ENCODE measurements at regions not wholly inside any gene's neighbourhood (a gene's known extent, or its start where the extent isn't known, plus 50 kb on each side); places are given as distances from the start of the nearest gene placed in this dataset.

GRCh38 chr15:39456159-39456558 is 124.7 kb upstream of the THBS1 start:
- Mint-ChIP-seq H3K9me3 (no peaks in the 10 kb centered on the region), H3K36me3 (ENCODE audit: insufficient read depth) (no peaks in the 10 kb centered on the region), H3K4me3 (no peak overlapping the region), H3K4me1 (ENCODE audit: low read depth in 2 of 2) (no peaks in the 10 kb centered on the region), H3K27me3 (peaks cover 9 to 19% of the 10 kb centered on the region in 2 donors), H3K27ac (no peak overlapping the region)
- no peak for ATAC-seq (replicated peaks)
- DNase-seq, result no peak

- ATAC-seq (replicated peaks) (no peak), DNase-seq (no peak)
- Mint-ChIP-seq H3K4me1 (ENCODE audit: low read depth in 2 of 2) (no peaks in the 10 kb centered on the region), H3K27ac (no peak overlapping the region), H3K9me3 (no peaks in the 10 kb centered on the region), H3K27me3 (peaks cover 9 to 15% of the 10 kb centered on the region in 2 donors), H3K36me3 (ENCODE audit: insufficient read depth) (no peaks in the 10 kb centered on the region), H3K4me3 (no peak overlapping the region)
Measured at GRCh38 chr15:39456582-39457330, 124.1 kb upstream of the THBS1 start.

GRCh38 chr15:39458131-39458530 is 122.7 kb upstream of the THBS1 start:
- DNase-seq (no peak), ATAC-seq (replicated peaks) (no peak)
- no peaks in the 10 kb centered on the region for H3K36me3 Mint-ChIP-seq (ENCODE audit: insufficient read depth)
- H3K4me3 Mint-ChIP-seq, result no peak overlapping the region
- no peaks in the 10 kb centered on the region for H3K4me1 Mint-ChIP-seq (ENCODE audit: low read depth in 2 of 2)
- H3K27me3 Mint-ChIP-seq, result peaks cover 13 to 15% of the 10 kb centered on the region in 2 donors
- H3K9me3 Mint-ChIP-seq, result no peaks in the 10 kb centered on the region
- H3K27ac Mint-ChIP-seq, result no peak overlapping the region

- Mint-ChIP-seq H3K27me3 (peaks cover 15 to 19% of the 10 kb centered on the region in 2 donors), H3K4me3 (no peak overlapping the region), H3K4me1 (ENCODE audit: low read depth in 2 of 2) (no peaks in the 10 kb centered on the region), H3K9me3 (no peaks in the 10 kb centered on the region), H3K27ac (no peak overlapping the region), H3K36me3 (ENCODE audit: insufficient read depth) (no peaks in the 10 kb centered on the region)
- no peak for ATAC-seq (replicated peaks)
- DNase-seq, result no peak
Measured at GRCh38 chr15:39459548-39459947, 121.3 kb upstream of the THBS1 start.

DNA sequence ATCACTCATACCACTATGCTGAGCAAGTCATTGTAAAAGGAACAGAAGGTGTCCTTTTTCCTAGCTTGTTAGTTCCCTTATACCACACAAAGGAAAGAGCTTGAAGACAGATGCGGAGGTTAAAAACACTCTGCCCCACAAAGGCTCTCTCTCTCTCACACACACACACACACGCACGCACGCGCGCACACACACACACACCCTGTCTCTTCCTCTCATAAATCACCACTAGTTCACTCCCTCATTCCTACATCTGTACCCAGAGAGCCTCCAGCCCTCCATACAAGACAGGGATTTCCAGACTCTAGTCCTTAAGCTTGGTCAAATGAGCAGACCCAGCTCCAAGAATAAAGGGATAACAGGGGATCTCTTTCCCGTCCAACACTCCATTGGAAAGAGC is 120.1 kb upstream of the THBS1 start:
- DNase-seq (no peak), ATAC-seq (replicated peaks) (no peak)
- Mint-ChIP-seq H3K27ac (no peak overlapping the region), H3K9me3 (no peaks in the 10 kb centered on the region), H3K36me3 (ENCODE audit: insufficient read depth) (no peaks in the 10 kb centered on the region), H3K27me3 (peaks cover 15 to 19% of the 10 kb centered on the region in 2 donors), H3K4me3 (no peak overlapping the region), H3K4me1 (ENCODE audit: low read depth in 2 of 2) (no peaks in the 10 kb centered on the region)

- peaks cover 15 to 19% of the 10 kb centered on the region in 2 donors for H3K27me3 Mint-ChIP-seq
- ATAC-seq (replicated peaks), result no peak
Measured at GRCh38 chr15:39461536-39462130, 119.2 kb upstream of the THBS1 start.

DNA sequence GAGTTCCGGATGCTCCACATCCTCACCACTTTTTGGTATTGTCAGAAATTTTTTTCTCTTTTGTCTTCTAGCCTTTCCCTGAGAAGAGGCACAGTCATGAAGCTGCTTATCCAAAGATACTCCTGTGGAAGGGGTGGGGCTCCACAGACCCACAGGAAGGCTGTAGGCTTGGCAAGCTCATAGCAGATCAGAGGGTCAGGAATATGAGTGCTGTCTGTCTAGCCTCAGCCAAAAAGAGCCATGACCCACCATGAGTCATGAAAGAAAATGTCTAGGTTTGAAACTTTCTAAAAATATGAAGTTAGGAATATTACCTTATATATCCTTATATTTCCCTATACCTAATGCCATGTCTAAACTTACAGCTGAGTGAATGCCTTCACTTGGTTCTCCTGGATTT is 118.2 kb upstream of the THBS1 start:
- no peak overlapping the region for H3K4me3 Mint-ChIP-seq
- peaks cover 14 to 15% of the 10 kb centered on the region in 2 donors for H3K27me3 Mint-ChIP-seq
- H3K4me1 Mint-ChIP-seq (ENCODE audit: low read depth in 2 of 2), result no peaks in the 10 kb centered on the region
- H3K9me3 Mint-ChIP-seq, result no peaks in the 10 kb centered on the region
- ATAC-seq (replicated peaks) (no peak), DNase-seq (no peak)
- H3K27ac Mint-ChIP-seq, result no peak overlapping the region
- H3K36me3 Mint-ChIP-seq (ENCODE audit: insufficient read depth), result no peaks in the 10 kb centered on the region

More at GRCh38 chr15:39461536-39462130, 119.2 kb upstream of the THBS1 start:
- no peaks in the 10 kb centered on the region for H3K4me1 Mint-ChIP-seq (ENCODE audit: low read depth in 2 of 2)
- no peak overlapping the region for H3K4me3 Mint-ChIP-seq
- no peaks in the 10 kb centered on the region for H3K9me3 Mint-ChIP-seq
- no peak overlapping the region for H3K27ac Mint-ChIP-seq
- H3K36me3 Mint-ChIP-seq (ENCODE audit: insufficient read depth), result no peaks in the 10 kb centered on the region
- DNase-seq, result no peak

GRCh38 chr15:39465843-39466749 is 114.8 kb upstream of the THBS1 start:
- no peak for DNase-seq
- peaks cover 14 to 18% of the 10 kb centered on the region in 2 donors for H3K27me3 Mint-ChIP-seq

GRCh38 chr15:39466750-39467105 is 114.2 kb upstream of the THBS1 start:
- Mint-ChIP-seq H3K9me3 (no peaks in the 10 kb centered on the region), H3K4me3 (no peak overlapping the region), H3K27ac (no peak overlapping the region), H3K36me3 (ENCODE audit: insufficient read depth) (no peaks in the 10 kb centered on the region), H3K27me3 (peaks cover 8 to 23% of the 10 kb centered on the region in 2 donors), H3K4me1 (ENCODE audit: low read depth in 2 of 2) (no peaks in the 10 kb centered on the region)
- DNase-seq (no peak), ATAC-seq (replicated peaks) (no peak)

More at GRCh38 chr15:39465843-39466749, 114.8 kb upstream of the THBS1 start:
- Mint-ChIP-seq H3K9me3 (no peaks in the 10 kb centered on the region), H3K4me1 (ENCODE audit: low read depth in 2 of 2) (no peaks in the 10 kb centered on the region), H3K27ac (no peak overlapping the region), H3K36me3 (ENCODE audit: insufficient read depth) (no peaks in the 10 kb centered on the region), H3K4me3 (no peak overlapping the region)
- ATAC-seq (replicated peaks), result no peak

DNA sequence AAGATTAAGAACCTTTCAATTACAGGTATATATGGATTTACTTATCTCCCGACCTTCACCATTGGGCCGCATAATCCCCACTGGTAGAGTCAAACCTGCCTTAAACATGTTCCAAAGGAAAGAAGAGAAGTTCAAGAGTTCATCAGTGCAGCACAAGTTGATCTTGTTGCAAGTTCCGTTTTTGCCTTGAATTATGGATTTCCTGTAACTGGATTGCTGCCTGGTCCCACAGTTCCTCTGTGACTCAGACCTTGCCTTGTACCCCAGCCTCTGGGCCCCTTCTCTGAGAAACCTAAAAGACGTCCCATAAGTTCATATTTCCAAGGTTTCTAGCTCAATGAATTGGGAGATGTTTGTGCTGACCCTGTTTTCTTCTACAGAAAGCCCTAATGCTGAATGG is 112.5 kb upstream of the THBS1 start:
- DNase-seq (no peak), ATAC-seq (replicated peaks) (no peak)
- no peaks in the 10 kb centered on the region for H3K9me3 Mint-ChIP-seq
- no peaks in the 10 kb centered on the region for H3K36me3 Mint-ChIP-seq (ENCODE audit: insufficient read depth)
- H3K4me3 Mint-ChIP-seq, result no peak overlapping the region
- no peak overlapping the region for H3K27ac Mint-ChIP-seq
- peaks cover under 1 to 23% of the 10 kb centered on the region in 2 donors for H3K27me3 Mint-ChIP-seq
- H3K4me1 Mint-ChIP-seq (ENCODE audit: low read depth in 2 of 2), result no peaks in the 10 kb centered on the region

GRCh38 chr15:39468828-39469227 is 112.1 kb upstream of the THBS1 start:
- H3K4me1 Mint-ChIP-seq (ENCODE audit: low read depth in 2 of 2), result no peaks in the 10 kb centered on the region
- H3K4me3 Mint-ChIP-seq, result no peak overlapping the region
- no peaks in the 10 kb centered on the region for H3K9me3 Mint-ChIP-seq
- no peak for ATAC-seq (replicated peaks)
- peaks cover 6 to 20% of the 10 kb centered on the region in 2 donors for H3K27me3 Mint-ChIP-seq
- DNase-seq, result no peak
- H3K36me3 Mint-ChIP-seq (ENCODE audit: insufficient read depth), result no peaks in the 10 kb centered on the region
- no peak overlapping the region for H3K27ac Mint-ChIP-seq

GRCh38 chr15:39471785-39472574 is 108.9 kb upstream of the THBS1 start:
- no peaks in the 10 kb centered on the region for H3K9me3 Mint-ChIP-seq
- peaks cover 8 to 17% of the 10 kb centered on the region in 2 donors for H3K27me3 Mint-ChIP-seq
- H3K27ac Mint-ChIP-seq, result no peak overlapping the region
- no peak for DNase-seq
- no peak for ATAC-seq (replicated peaks)
- H3K4me3 Mint-ChIP-seq, result no peak overlapping the region
- no peaks in the 10 kb centered on the region for H3K4me1 Mint-ChIP-seq (ENCODE audit: low read depth in 2 of 2)
- H3K36me3 Mint-ChIP-seq (ENCODE audit: insufficient read depth), result no peaks in the 10 kb centered on the region
